K562 (cell line): ENCODE measurements at regions not wholly inside any gene's neighbourhood (a gene's known extent, or its start where the extent isn't known, plus 50 kb on each side); places are given as distances from the start of the nearest gene placed in this dataset.

Source experiments
- ATAC-seq: fragments of 200-7000 bp; cut with Tn5 transposase; 3 replicates; pipeline ENCODE4 v1.9.1; 2020; ENCODE audit warnings: moderate library complexity
- BruUV-seq: library from RNA; stranded (reverse); fragments of 400-500 nt; replicated peaks from 2 replicates; lab custom pipeline; 2021; lab: Mats Ljungman, UMichigan
- CTCF ChIA-PET: fragments of 300-600 bp; formaldehyde crosslinking; extraction: SDS; loops from one replicate; lab custom pipeline; 2021; ENCODE audit warnings: low intra/inter-chr PET ratio; lab: Yijun Ruan, JAX
- POLR2A ChIA-PET: fragments of 300-600, 350-650 bp; sonication (Branson Sonifier 250); formaldehyde crosslinking; extraction: SDS; loops from one replicate; lab custom pipeline; 2021; ENCODE audit warnings: antibody characterized with exemption, inconsistent platforms; lab: Yijun Ruan, JAX
- DNase-seq, 4 experiments: peaks; one replicate each; pipeline versions ENCODE4 v3.0.0 to v3.0.0-alpha.2; 2011 to 2018; ENCODE audit warnings: low spot score in 3 of 4, mixed read lengths in 3 of 4; ENCODE audit errors: extremely low read depth in 1 of 4
- FAIRE-seq: peaks from 2 replicates; lab custom pipeline; 2011; peaks lifted over from hg19 to GRCh38; lab: Jason Lieb, UNC
- H2AFZ ChIP-seq: 2 replicates; pipeline ENCODE4 v1.6.0; 2011; ENCODE audit warnings: low read depth, low read length, control low read depth, inconsistent platforms
- H3K27ac ChIP-seq: fragments of 200-600 bp; 3 replicates; pipeline ENCODE4 v1.8.0; 2011; ENCODE audit warnings: low read depth, mild to moderate bottlenecking, control low read depth, inconsistent platforms, low read length, moderate library complexity, mixed read lengths; ENCODE audit errors: extremely low read depth
- H3K27me3 ChIP-seq, 2 experiments: fragments of 300-600 bp in 1 of 2; 2 replicates in 1 of 2; 3 replicates in 1 of 2; pipeline versions ENCODE4 v1.6.0 to v1.8.0; 2011; ENCODE audit warnings: inconsistent platforms in 2 of 2, low read length in 2 of 2, mild to moderate bottlenecking in 1 of 2, mixed read lengths in 1 of 2, moderate library complexity in 1 of 2; ENCODE audit not compliant: control insufficient read depth in 2 of 2, insufficient read depth in 2 of 2
- H3K36me3 ChIP-seq: fragments of 300-600 bp; 3 replicates; pipeline ENCODE4 v1.8.0; 2011; ENCODE audit warnings: mild to moderate bottlenecking, low read length, inconsistent platforms; ENCODE audit not compliant: control insufficient read depth, insufficient read depth
- H3K4me1 ChIP-seq, 2 experiments: fragments of 200-600 bp in 1 of 2; replicated peaks in 1 of 2; 2 replicates in 1 of 2; 3 replicates in 1 of 2; pipeline versions ENCODE4 v1.5.1 to v1.8.0; 2011; ENCODE audit warnings: inconsistent platforms in 2 of 2, low read length in 2 of 2, mild to moderate bottlenecking in 1 of 2, mixed read lengths in 1 of 2, moderate library complexity in 1 of 2; ENCODE audit not compliant: control insufficient read depth in 2 of 2, insufficient read depth in 2 of 2
- H3K4me2 ChIP-seq: 2 replicates; pipeline ENCODE4 v1.6.1; 2011; ENCODE audit warnings: low read length, control low read depth, inconsistent platforms, mixed read lengths; ENCODE audit not compliant: insufficient read depth
- H3K4me3 ChIP-seq: fragments of 200-600 bp; sonication (generic), shearing (Covaris generic); 2 replicates; pipeline ENCODE4 v1.5.1; 2016; ENCODE audit warnings: control low read depth, inconsistent platforms
- H3K79me2 ChIP-seq: fragments of 200-600 bp; 3 replicates; pipeline ENCODE4 v1.8.0; 2011; ENCODE audit warnings: low read length, inconsistent platforms; ENCODE audit not compliant: control insufficient read depth, insufficient read depth
- H3K9ac ChIP-seq, 2 experiments: 2 replicates each; pipeline versions ENCODE4 v1.6.0 to v1.6.1; 2011; ENCODE audit warnings: low read depth in 2 of 2, low read length in 2 of 2, control low read depth in 1 of 2, inconsistent platforms in 1 of 2, mild to moderate bottlenecking in 1 of 2, mixed read lengths in 1 of 2; ENCODE audit not compliant: insufficient read depth in 1 of 2
- H3K9me1 ChIP-seq: one replicate; pipeline ENCODE4 v1.6.0; 2011; ENCODE audit warnings: inconsistent platforms, mild to moderate bottlenecking, low read length, moderate library complexity; ENCODE audit not compliant: control insufficient read depth, insufficient read depth
- H3K9me3 ChIP-seq: replicated peaks from 2 replicates; pipeline ENCODE4 v1.5.1; 2011; ENCODE audit warnings: low read depth, low read length, inconsistent platforms; ENCODE audit not compliant: control insufficient read depth, insufficient read depth
- H4K20me1 ChIP-seq: replicated peaks from 2 replicates; pipeline ENCODE4 v1.6.1; 2011; ENCODE audit warnings: low read length, inconsistent platforms, mixed read lengths; ENCODE audit not compliant: control insufficient read depth, insufficient read depth
- BRD4 ChIP-seq: fragments of 200-600 bp; sonication (generic); IDR thresholded peaks from 2 replicates; pipeline ENCODE4 v1.6.1; 2017; ENCODE audit warnings: inconsistent platforms
- EHMT2 ChIP-seq: fragments of 450-650 bp; IDR thresholded peaks from 2 replicates; pipeline ENCODE4 v1.6.1; 2018; ENCODE audit warnings: antibody characterized with exemption
- ELF2 ChIP-seq: fragments of 250-450 bp; sonication (Bioruptor Pico); IDR thresholded peaks from 2 replicates; pipeline ENCODE4 v1.5.0; 2021; ENCODE audit warnings: mild to moderate bottlenecking
- ETV5 ChIP-seq: sonication (generic); formaldehyde crosslinking; IDR thresholded peaks from 2 replicates; pipeline ENCODE4 v1.4.0; 2020; ENCODE audit warnings: low read depth, mild to moderate bottlenecking, missing genetic modification reagents
- FOXJ2 ChIP-seq: fragments of 200-800 bp; sonication (Bioruptor generic); IDR thresholded peaks from 2 replicates; pipeline ENCODE4 v1.6.1; 2016; ENCODE audit warnings: missing genetic modification characterization, missing compliant biosample characterization
- HMBOX1 ChIP-seq: sonication (generic); IDR thresholded peaks from 2 replicates; pipeline ENCODE4 v1.6.1; 2016
- LEF1 ChIP-seq: fragments of 450-650 bp; IDR thresholded peaks from 2 replicates; pipeline ENCODE4 v1.6.1; 2016; ENCODE audit warnings: mild to moderate bottlenecking
- MAFK ChIP-seq: IDR thresholded peaks from 2 replicates; pipeline ENCODE4 v1.6.1; 2011; ENCODE audit warnings: low read length, improper control_type of control experiment
- PPARD ChIP-seq: fragments of 250-450 bp; sonication (Bioruptor Pico); IDR thresholded peaks from 2 replicates; pipeline ENCODE4 v1.8.0; 2022; ENCODE audit warnings: inconsistent platforms, mild to moderate bottlenecking, moderate library complexity
- SMC3 ChIP-seq: conservative IDR thresholded peaks from 2 replicates; pipeline ENCODE4 v1.6.1; 2011; ENCODE audit warnings: low read depth, low read length, improper control_type of control experiment; ENCODE audit not compliant: insufficient read depth
- ZNF12 ChIP-seq: sonication (generic); formaldehyde crosslinking; IDR thresholded peaks from 2 replicates; pipeline ENCODE4 v1.4.0; 2020; ENCODE audit warnings: mild to moderate bottlenecking, missing genetic modification reagents
- ZNF384 ChIP-seq: IDR thresholded peaks from 2 replicates; pipeline ENCODE4 v1.6.1; 2012; ENCODE audit warnings: low read depth, low read length, improper control_type of control experiment
- ZNF584 ChIP-seq: fragments of 200-800 bp; sonication (Bioruptor generic); IDR thresholded peaks from 2 replicates; pipeline ENCODE4 v1.6.1; 2016; ENCODE audit warnings: low read depth, mild to moderate bottlenecking, missing genetic modification characterization, missing compliant biosample characterization
- WGBS: fragments of 100-300 bp; shearing (Covaris generic); methylation state at CpG from one replicate; pipeline ENCODE4 v1.1.6; 2016; ENCODE audit warnings: low coverage, mixed read lengths; ENCODE audit not compliant: insufficient coverage; ENCODE audit errors: missing lambda C conversion rate; 5-methylcytosine and 5-hydroxymethylcytosine counted together
- in situ Hi-C: fragments of 300-500 bp; cut with MboI; formaldehyde crosslinking; loops from 4 replicates; pipeline ENCODE4 v1.15.0; 2018; ENCODE audit warnings: inconsistent platforms, mixed read lengths
- intact Hi-C: fragments of 100-400 bp; cut with micrococcal nuclease; formaldehyde crosslinking; loops from 2 replicates; pipeline ENCODE4 v1.14.2; 2022
- TF ChIP-seq, protein P1 (sequence below): fragments of 150-350 bp; IDR thresholded peaks from 2 replicates; pipeline ENCODE4 v1.6.1; 2014; ENCODE audit warnings: low read depth, mild to moderate bottlenecking, low read length, borderline replicate concordance
- TF ChIP-seq, protein P2 (sequence below): fragments of 450-650 bp; formaldehyde crosslinking; IDR thresholded peaks from 2 replicates; pipeline ENCODE4 v1.4.0; 2020; ENCODE audit warnings: mild to moderate bottlenecking, moderate library complexity
- TF ChIP-seq, protein P3 (sequence below): sonication (generic); formaldehyde crosslinking; IDR thresholded peaks from 2 replicates; pipeline ENCODE4 v1.9.0; 2022; ENCODE audit warnings: mild to moderate bottlenecking, missing genetic modification reagents

- no peak for TF ChIP-seq ETV5 (CRISPR knock-in tag)
- TF ChIP-seq, protein P1, sequence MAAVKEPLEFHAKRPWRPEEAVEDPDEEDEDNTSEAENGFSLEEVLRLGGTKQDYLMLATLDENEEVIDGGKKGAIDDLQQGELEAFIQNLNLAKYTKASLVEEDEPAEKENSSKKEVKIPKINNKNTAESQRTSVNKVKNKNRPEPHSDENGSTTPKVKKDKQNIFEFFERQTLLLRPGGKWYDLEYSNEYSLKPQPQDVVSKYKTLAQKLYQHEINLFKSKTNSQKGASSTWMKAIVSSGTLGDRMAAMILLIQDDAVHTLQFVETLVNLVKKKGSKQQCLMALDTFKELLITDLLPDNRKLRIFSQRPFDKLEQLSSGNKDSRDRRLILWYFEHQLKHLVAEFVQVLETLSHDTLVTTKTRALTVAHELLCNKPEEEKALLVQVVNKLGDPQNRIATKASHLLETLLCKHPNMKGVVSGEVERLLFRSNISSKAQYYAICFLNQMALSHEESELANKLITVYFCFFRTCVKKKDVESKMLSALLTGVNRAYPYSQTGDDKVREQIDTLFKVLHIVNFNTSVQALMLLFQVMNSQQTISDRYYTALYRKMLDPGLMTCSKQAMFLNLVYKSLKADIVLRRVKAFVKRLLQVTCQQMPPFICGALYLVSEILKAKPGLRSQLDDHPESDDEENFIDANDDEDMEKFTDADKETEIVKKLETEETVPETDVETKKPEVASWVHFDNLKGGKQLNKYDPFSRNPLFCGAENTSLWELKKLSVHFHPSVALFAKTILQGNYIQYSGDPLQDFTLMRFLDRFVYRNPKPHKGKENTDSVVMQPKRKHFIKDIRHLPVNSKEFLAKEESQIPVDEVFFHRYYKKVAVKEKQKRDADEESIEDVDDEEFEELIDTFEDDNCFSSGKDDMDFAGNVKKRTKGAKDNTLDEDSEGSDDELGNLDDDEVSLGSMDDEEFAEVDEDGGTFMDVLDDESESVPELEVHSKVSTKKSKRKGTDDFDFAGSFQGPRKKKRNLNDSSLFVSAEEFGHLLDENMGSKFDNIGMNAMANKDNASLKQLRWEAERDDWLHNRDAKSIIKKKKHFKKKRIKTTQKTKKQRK: no peak
- TF ChIP-seq ELF2 (CRISPR knock-in tag): no peak
Measured at GRCh38 chr1:233730380-233730779, 116.5 kb downstream of the KCNK1 start (continued).

DNA sequence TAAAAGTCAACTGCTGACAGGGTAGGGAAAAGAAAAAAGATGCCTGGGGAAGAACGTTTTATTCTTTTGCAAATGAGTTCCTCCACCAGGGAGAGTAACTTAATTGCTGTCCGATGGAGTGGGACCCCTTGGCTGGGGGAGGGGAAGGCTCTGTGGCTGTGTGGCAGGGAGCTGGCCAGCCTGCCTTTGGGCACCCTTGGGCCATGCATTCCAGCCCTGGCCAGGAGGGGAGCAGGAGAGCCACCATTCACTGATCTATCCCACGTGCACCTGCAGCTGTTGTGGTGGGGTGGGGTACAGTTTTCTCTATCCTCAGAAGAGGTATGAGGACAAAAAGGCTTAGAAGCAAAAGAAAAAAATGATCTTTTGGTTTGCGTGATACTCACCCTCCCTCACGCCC lies 116.9 kb downstream of the KCNK1 start:
- CTCF ChIA-PET: no interaction called here
- POLR2A ChIA-PET: interaction anchor here (0.7 to 0.8 kb wide), 2 partner anchors 14 to 21 kb away, joined by 3 read pairs; no protein-coding TSS in a partner anchor
- 43% methylated on average over 5 of the region's 5 CpGs for WGBS
- Histone ChIP-seq H2AFZ (peak overlapping the region; percentile 75), H4K20me1 (no peaks in the 10 kb centered on the region), H3K9me1 (no peaks in the 10 kb centered on the region), H3K4me2 (no peak overlapping the region), H3K9ac (no peak overlapping the region), H3K27me3 (no peaks in the 10 kb centered on the region), H3K79me2 (no peaks in the 10 kb centered on the region), H3K4me1 (peaks cover 3 to 8% of the 10 kb centered on the region in 2 experiments; a peak in 4 of 5 replicates), H3K9me3 (no peaks in the 10 kb centered on the region), H3K36me3 (no peaks in the 10 kb centered on the region), H3K4me3 (no peak overlapping the region), H3K27ac (no peak overlapping the region)
- intact Hi-C loops: no loop called here
- DNase-seq (peak; percentile 41 to 47 (median 42)), FAIRE-seq (no peak), ATAC-seq (peak; percentile 95)
- no TSS peak for BruUV-seq
- in situ Hi-C loops: no loop called here
- TF ChIP-seq PPARD (CRISPR knock-in tag) (no peak), EHMT2 (no peak), ZNF584 (CRISPR knock-in tag) (no peak), FOXJ2 (tag) (no peak), MAFK (no peak), BRD4 (no peak), ZNF384 (0 out of 2 replicates have a peak, but pooled peaks have one; percentile 31), LEF1 (no peak), SMC3 (0 out of 2 replicates have a peak, but pooled peaks have one; percentile 21), ZNF12 (CRISPR knock-in tag) (no peak), HMBOX1 (no peak)
- TF ChIP-seq, protein P2, sequence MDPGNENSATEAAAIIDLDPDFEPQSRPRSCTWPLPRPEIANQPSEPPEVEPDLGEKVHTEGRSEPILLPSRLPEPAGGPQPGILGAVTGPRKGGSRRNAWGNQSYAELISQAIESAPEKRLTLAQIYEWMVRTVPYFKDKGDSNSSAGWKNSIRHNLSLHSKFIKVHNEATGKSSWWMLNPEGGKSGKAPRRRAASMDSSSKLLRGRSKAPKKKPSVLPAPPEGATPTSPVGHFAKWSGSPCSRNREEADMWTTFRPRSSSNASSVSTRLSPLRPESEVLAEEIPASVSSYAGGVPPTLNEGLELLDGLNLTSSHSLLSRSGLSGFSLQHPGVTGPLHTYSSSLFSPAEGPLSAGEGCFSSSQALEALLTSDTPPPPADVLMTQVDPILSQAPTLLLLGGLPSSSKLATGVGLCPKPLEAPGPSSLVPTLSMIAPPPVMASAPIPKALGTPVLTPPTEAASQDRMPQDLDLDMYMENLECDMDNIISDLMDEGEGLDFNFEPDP (CRISPR knock-in tag): no peak
- TF ChIP-seq, protein P3, sequence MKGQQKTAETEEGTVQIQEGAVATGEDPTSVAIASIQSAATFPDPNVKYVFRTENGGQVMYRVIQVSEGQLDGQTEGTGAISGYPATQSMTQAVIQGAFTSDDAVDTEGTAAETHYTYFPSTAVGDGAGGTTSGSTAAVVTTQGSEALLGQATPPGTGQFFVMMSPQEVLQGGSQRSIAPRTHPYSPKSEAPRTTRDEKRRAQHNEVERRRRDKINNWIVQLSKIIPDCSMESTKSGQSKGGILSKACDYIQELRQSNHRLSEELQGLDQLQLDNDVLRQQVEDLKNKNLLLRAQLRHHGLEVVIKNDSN (CRISPR knock-in tag): 0 out of 2 replicates have a peak, but pooled peaks have one; percentile 24
